Hypothalamus (tissue), 51 donors: ENCODE measurements at regions not wholly inside any gene's neighbourhood (a gene's known extent, or its start where the extent isn't known, plus 50 kb on each side); places are given as distances from the start of the nearest gene placed in this dataset.
A peak's percentile ranks its signal among the peaks of the same experiment; 100 is the strongest.
"Not testable (repeated sequence)": the region's sequence is repeated elsewhere in the genome, so short reads cannot be mapped to it uniquely, and the experiment has no call there.

Experiments
- DNase-seq, 51 donors: peaks; one replicate each; lab custom pipeline; 2025; lab: John Stamatoyannopoulos, UW

GRCh38 chr17:43345515-43345914 lies 53.3 kb upstream of the ARL4D start:
- DNase-seq: not testable (repeated sequence)

GRCh38 chr17:43344685-43345084 lies 54.1 kb upstream of the ARL4D start:
- no peak for DNase-seq

GRCh38 chr17:43342589-43342890 lies 56.3 kb upstream of the ARL4D start:
- no peak for DNase-seq

- no peak for DNase-seq
Measured at GRCh38 chr17:43341715-43342588, 56.8 kb upstream of the ARL4D start.

GRCh38 chr17:43338886-43339516 lies 59.8 kb upstream of the ARL4D start:
- peak in 47 of 51 donors; percentile 3 to 88 (median 64) for DNase-seq

- DNase-seq: no peak
Measured at GRCh38 chr17:43337684-43338428, 60.9 kb upstream of the ARL4D start.

GRCh38 chr17:43334738-43335402 lies 63.9 kb upstream of the ARL4D start:
- DNase-seq: peak in 1 of 51 donors; percentile 1

- no peak for DNase-seq
Measured at GRCh38 chr17:43333433-43333943, 65.3 kb upstream of the ARL4D start.

GRCh38 chr17:43332230-43332629 lies 66.6 kb upstream of the ARL4D start:
- DNase-seq: no peak

- no peak for DNase-seq
Measured at GRCh38 chr17:43330876-43331639, 67.7 kb upstream of the ARL4D start.

GRCh38 chr17:43329183-43329582 lies 69.6 kb upstream of the ARL4D start:
- DNase-seq: no peak

GRCh38 chr17:43328650-43329049 lies 70.1 kb upstream of the ARL4D start:
- DNase-seq: no peak

- no peak for DNase-seq
Measured at GRCh38 chr17:43327834-43328420, 70.9 kb upstream of the ARL4D start.

- no peak for DNase-seq
Measured at GRCh38 chr17:43327421-43327820, 71.4 kb upstream of the ARL4D start.

GRCh38 chr17:43326490-43327275 lies 72.1 kb upstream of the ARL4D start:
- DNase-seq: no peak

- peak in 1 of 51 donors; percentile 3 for DNase-seq
Measured at GRCh38 chr17:43324205-43324893, 74.4 kb upstream of the ARL4D start.

- DNase-seq: no peak
Measured at GRCh38 chr17:43319293-43320124, 79.3 kb upstream of the ARL4D start.
